NT2/D1 (cell line): ENCODE measurements at regions not wholly inside any gene's neighbourhood (a gene's known extent, or its start where the extent isn't known, plus 50 kb on each side); places are given as distances from the start of the nearest gene placed in this dataset.

Source experiments
- SUZ12 ChIP-seq: IDR thresholded peaks from 2 replicates; pipeline ENCODE4 v1.6.1; 2011; ENCODE audit not compliant: insufficient read length, insufficient read depth; ENCODE audit errors: extremely low read depth
- YY1 ChIP-seq: IDR thresholded peaks from 2 replicates; pipeline ENCODE4 v1.6.1; 2011; ENCODE audit not compliant: insufficient read length, insufficient read depth
- ZNF274 ChIP-seq: IDR thresholded peaks from 2 replicates; pipeline ENCODE4 v1.6.1; 2011; ENCODE audit warnings: mild to moderate bottlenecking, low read depth, low read length

- TF ChIP-seq YY1: no peak
- TF ChIP-seq ZNF274: no peak
- TF ChIP-seq SUZ12: no peak
Observed at GRCh38 chr3:180306691-180307090, 270.0 kb upstream of the PEX5L start.
